ENCODE measurements at regions not wholly inside any gene's neighbourhood (a gene's known extent, or its start where the extent isn't known, plus 50 kb on each side); places are given as distances from the start of the nearest gene placed in this dataset.
"Not testable (repeated sequence)": the region's sequence is repeated elsewhere in the genome, so short reads cannot be mapped to it uniquely, and the experiment has no call there.

- not testable (repeated sequence) for TF ChIP-seq CTCF (IDR thresholded peaks at IDR 0.05; ENCODE audit: low read depth, low read length, poor library complexity, severe bottlenecking); EZH2phosphoT487 (IDR thresholded peaks at IDR 0.05; ENCODE audit: borderline replicate concordance, low read length)
Observed at GRCh38 chr9:39583413-39583747, 227.9 kb downstream of the SPATA31A1 start.
